Stimulated activated CD4-positive, alpha-beta T cell treated with anti-CD3 and anti-CD28 coated beads, Interleukin-4, amount 100 ng/mL, for 1 hour (primary cell): ENCODE measurements at regions not wholly inside any gene's neighbourhood (a gene's known extent, or its start where the extent isn't known, plus 50 kb on each side); places are given as distances from the start of the nearest gene placed in this dataset.
"Not testable (repeated sequence)": the region's sequence is repeated elsewhere in the genome, so short reads cannot be mapped to it uniquely, and the experiment has no call there.

Experiments
- DNase-seq: peaks from one replicate; pipeline ENCODE4 v3.0.0-alpha.2; 2020

GRCh38 chr12:34305176-34305575 is 282.9 kb downstream of the ALG10 start:
- no peak for DNase-seq

- no peak for DNase-seq
Measured at GRCh38 chr12:34306133-34306830, 284.0 kb downstream of the ALG10 start.

- DNase-seq: not testable (repeated sequence)
Measured at GRCh38 chr12:34309806-34310804, 287.8 kb downstream of the ALG10 start.

- no peak for DNase-seq
Measured at GRCh38 chr12:34311337-34311736, 289.0 kb downstream of the ALG10 start.

- no peak for DNase-seq
Measured at GRCh38 chr12:34327671-34328070, 305.4 kb downstream of the ALG10 start.

GRCh38 chr12:34333337-34333736 is 311.0 kb downstream of the ALG10 start:
- no peak for DNase-seq

GRCh38 chr12:34334538-34334937 is 312.2 kb downstream of the ALG10 start:
- no peak for DNase-seq

- no peak for DNase-seq
Measured at GRCh38 chr12:34334953-34335743, 312.9 kb downstream of the ALG10 start.

- no peak for DNase-seq
Measured at GRCh38 chr12:34335819-34336262, 313.5 kb downstream of the ALG10 start.

GRCh38 chr12:34336619-34337465 is 314.5 kb downstream of the ALG10 start:
- DNase-seq: no peak

- DNase-seq: no peak
Measured at GRCh38 chr12:34338751-34339150, 316.5 kb downstream of the ALG10 start.

GRCh38 chr12:34339922-34340321 is 317.6 kb downstream of the ALG10 start:
- no peak for DNase-seq

GRCh38 chr12:34340534-34341361 is 318.5 kb downstream of the ALG10 start:
- no peak for DNase-seq

- DNase-seq: no peak
Measured at GRCh38 chr12:34341362-34341733, 319.1 kb downstream of the ALG10 start.

- no peak for DNase-seq
Measured at GRCh38 chr12:34342048-34342447, 319.8 kb downstream of the ALG10 start.

GRCh38 chr12:34343345-34343744 is 321.0 kb downstream of the ALG10 start:
- no peak for DNase-seq

GRCh38 chr12:34343766-34344165 is 321.5 kb downstream of the ALG10 start:
- no peak for DNase-seq

- DNase-seq: no peak
Measured at GRCh38 chr12:34344851-34345522, 322.7 kb downstream of the ALG10 start.

GRCh38 chr12:34345801-34346200 is 323.5 kb downstream of the ALG10 start:
- DNase-seq: no peak

GRCh38 chr12:34346372-34347034 is 324.2 kb downstream of the ALG10 start:
- no peak for DNase-seq
